Right lung (tissue), 2 donors: ENCODE measurements at regions not wholly inside any gene's neighbourhood (a gene's known extent, or its start where the extent isn't known, plus 50 kb on each side); places are given as distances from the start of the nearest gene placed in this dataset.
"Not testable (repeated sequence)": the region's sequence is repeated elsewhere in the genome, so short reads cannot be mapped to it uniquely, and the experiment has no call there.

ENCODE experiments used
- DNase-seq, 2 donors: peaks; one replicate each; pipeline ENCODE4 v3.0.0-alpha.2; 2013

DNA sequence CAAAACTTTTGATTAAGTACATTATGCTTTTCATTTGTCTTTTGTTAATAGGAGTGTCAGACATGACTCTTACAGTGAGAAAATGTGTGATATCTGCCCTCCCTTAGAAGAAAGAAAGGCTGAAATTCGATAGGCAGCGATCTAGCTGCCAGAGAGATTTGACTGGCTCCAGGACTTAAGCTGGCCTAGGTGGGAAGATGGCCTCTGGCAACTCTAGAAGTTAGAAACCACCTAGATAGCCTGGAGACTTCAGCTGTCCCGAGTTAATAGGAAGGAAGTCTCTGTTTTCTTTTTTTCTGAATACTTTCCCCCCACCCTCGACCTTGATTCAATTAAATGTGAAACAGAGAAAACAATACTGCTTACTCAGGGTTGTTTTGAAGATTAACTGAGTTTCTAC is 1194.7 kb upstream of the CRIM1 start:
- DNase-seq: no peak

GRCh38 chr2:35125871-35126270 is 1229.7 kb upstream of the CRIM1 start:
- DNase-seq: no peak

- DNase-seq: no peak
Observed at GRCh38 chr2:35125278-35125677, 1230.3 kb upstream of the CRIM1 start.

DNA sequence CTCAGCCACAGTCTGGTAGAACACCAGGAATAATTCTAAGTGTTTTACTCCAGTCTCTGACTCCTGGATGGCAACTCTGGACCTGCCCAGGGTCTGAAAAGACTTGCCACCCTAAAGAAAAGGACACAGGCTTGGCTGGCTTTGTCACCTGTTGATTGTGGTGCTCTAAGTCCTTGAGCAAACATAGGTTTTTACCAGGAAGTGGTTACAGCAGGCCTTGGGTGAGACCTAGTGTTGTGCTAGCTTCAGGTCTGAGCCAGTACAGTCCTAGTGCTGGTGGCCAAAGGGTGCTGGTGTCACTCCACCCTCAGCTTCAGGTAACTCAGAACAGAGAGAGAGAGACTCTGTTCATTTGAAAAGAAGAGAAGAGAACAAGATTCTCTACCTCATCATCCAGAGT is 1239.4 kb upstream of the CRIM1 start:
- DNase-seq: no peak

- no peak for DNase-seq
Observed at GRCh38 chr2:35114765-35115164, 1240.8 kb upstream of the CRIM1 start.

- not testable (repeated sequence) for DNase-seq
Observed at GRCh38 chr2:35112367-35112766, 1243.2 kb upstream of the CRIM1 start.

GRCh38 chr2:35104309-35104708 is 1251.3 kb upstream of the CRIM1 start:
- no peak for DNase-seq

DNA sequence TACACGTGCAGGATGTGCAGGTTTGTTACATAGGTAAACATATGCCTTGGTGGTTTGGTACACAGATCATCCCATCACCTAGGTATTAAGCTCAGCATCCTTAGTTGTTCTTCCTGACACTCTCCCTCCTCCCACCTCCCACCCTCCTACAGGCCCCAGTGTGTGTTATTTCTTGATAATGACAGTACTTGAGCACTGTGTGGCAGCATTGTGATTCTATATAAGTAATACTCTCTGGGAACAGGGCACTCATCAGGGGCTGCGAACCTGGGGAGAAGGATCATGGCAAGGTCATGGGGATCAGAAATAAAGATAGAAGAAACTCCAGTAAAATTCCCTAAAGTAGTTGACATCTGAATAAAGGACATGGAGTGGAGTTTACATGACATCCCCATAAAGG is 1256.2 kb upstream of the CRIM1 start:
- DNase-seq: no peak

DNA sequence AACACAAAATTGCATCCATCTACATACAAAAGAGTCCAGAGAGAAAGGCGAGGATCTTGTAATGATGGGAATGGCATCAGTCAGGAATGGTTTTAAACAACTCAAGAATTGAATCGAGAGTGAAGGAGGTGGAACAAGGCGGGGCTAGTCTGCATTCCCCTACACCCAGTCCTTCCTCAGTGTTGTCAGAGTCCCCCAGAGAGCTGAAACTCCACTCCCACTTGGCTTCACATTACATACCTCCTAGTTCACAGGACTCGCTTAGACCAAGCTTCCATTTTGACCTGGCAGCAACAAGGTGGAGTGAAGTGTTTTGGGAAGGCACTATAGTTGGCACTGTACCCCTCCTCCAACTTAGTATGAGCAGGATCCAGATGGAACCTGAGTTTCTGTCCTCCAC is 1273.5 kb upstream of the CRIM1 start:
- no peak for DNase-seq

- no peak for DNase-seq
Observed at GRCh38 chr2:35081622-35082015, 1274.0 kb upstream of the CRIM1 start.

DNA sequence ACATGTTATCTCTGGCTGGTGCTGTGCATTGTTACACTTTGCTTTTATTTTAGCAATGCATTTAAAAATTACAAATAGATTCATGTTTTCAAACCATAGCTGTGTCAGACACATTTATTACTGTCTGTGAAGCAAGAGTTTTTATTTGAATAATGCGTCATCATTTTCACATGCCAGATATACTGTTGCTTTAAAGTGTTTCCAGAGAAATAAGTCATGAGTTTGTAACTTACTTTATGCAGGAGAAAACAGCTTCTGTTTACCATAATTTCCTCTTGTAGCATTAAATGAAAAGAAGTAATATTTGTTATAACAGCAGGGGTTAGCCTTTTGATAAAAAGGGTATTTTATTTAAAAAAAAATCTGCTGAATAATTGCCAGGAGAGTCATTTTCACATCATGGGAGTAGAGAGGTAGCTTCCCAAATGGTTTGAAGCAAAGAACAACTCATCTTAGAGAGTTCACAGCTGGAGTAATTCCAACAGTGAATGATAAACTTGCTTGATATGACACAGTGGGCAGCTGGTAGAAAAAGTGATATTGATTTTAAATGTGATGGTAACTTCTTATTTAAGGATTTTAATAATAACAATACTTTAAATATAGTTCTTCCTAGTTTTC is 1274.5 kb upstream of the CRIM1 start:
- DNase-seq: no peak

- DNase-seq: no peak
Observed at GRCh38 chr2:35080231-35080910, 1275.2 kb upstream of the CRIM1 start.

- DNase-seq: no peak
Observed at GRCh38 chr2:35067420-35067819, 1288.2 kb upstream of the CRIM1 start.

DNA sequence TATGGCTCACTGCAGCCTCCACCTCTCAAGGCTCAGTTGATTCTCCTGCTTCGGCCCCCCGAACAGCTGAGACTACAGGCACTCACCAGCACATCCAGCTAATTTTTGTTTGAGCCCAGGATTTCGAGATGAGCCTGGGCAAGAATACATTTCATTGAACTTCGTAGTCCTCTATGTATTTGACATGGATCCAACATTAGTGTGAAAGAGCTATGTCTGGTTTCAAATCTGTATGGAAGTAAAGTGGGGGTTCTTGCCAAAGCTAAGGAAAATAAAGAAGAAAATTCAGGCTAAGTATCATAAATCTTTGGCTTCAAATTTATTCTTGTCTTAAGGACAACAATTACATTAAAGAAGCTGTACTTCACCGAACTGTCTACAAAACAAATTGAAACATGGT is 1291.7 kb upstream of the CRIM1 start:
- DNase-seq: no peak

GRCh38 chr2:35035883-35036282 is 1319.7 kb upstream of the CRIM1 start:
- DNase-seq: no peak

GRCh38 chr2:35033748-35034147 is 1321.8 kb upstream of the CRIM1 start:
- no peak for DNase-seq

GRCh38 chr2:35023545-35023944 is 1332.0 kb upstream of the CRIM1 start:
- DNase-seq: no peak

- no peak for DNase-seq
Observed at GRCh38 chr2:35000453-35000852, 1355.1 kb upstream of the CRIM1 start.

- DNase-seq: peak in 1 of 2 donors; percentile 6
Observed at GRCh38 chr2:34998741-34999140, 1356.8 kb upstream of the CRIM1 start.

DNA sequence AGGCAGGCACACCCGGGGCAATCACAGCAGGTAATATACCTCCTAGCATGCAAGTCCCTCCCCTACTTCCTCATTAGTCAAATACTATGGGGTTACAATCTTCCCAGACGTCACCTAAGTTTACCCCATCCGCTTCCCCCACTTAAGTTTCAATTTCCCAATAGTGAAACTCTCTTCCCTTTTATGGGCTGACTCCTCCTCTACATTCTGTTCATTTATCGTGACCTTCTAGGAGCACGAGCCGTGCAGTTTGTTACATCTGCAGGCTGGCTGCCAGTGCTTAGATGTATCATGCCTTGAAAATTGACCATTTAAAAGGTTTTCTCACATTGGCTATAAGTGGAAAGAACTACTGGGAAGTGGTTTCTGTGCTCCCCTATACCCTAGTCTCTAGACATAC is 1357.8 kb upstream of the CRIM1 start:
- no peak for DNase-seq

- no peak for DNase-seq
Observed at GRCh38 chr2:34995196-34995595, 1360.4 kb upstream of the CRIM1 start.

DNA sequence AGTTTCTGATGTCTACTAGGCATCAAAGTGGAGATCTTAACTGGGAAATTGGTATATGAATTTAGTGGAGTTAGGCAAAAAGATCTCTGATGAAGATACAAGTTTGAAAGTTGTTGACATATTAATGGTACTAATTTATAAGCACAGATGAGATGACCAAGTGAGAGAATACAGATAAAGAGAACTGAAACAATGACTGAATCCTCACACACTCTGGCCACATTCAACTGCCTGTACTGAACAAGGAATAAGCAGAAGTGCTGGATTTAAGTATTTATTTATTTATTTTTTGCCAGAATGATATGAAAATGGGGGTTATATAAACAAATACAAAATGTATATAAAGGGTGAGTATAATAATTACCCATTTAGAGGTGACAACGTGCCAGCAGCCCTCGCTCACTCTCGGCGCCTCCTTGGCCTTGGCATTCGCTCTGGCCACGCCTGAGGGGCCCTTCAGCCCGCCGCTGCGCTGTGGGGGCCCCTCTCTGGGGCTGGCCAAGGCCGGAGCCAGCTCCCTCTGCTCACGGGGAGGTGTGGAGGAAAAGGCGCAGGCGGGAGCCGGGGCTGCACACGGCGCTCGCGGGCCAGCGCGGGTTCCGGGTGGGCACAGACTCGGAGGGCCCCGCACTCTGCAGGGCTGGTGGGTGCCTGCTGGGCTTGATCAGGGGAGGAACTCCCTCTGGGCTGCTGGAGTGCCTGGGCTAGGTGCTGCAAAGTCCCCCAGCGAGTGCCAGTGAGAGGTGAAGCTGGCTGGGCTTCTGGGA is 1363.9 kb upstream of the CRIM1 start:
- DNase-seq: no peak

DNA sequence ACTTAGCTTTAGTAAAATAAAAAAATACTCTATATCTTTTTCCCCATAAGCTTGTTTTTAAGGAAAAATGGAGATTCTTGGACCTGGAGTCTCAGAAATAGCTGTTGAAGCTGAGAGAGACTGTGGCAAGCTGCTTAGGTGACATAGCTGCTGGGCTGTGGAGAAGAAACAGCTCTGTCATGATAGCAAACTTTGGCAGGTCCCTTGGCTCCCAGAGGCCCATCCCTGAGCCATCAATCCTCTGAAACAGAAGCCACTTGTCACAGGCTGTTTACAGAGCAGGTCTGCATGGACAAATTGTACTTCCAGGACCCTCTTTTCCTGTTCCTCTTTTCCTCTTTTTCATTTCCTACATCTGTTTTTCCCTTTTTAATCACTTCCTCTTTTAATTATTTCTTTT is 1370.1 kb upstream of the CRIM1 start:
- no peak for DNase-seq
